ENCODE measurements at regions not wholly inside any gene's neighbourhood (a gene's known extent, or its start where the extent isn't known, plus 50 kb on each side); places are given as distances from the start of the nearest gene placed in this dataset.

- no peak overlapping the region for H3K9ac ChIP-seq (ENCODE audit: low read depth, low read length, poor library complexity, severe bottlenecking)
- no peaks in the 10 kb centered on the region for H3K4me1 ChIP-seq (ENCODE audit: insufficient read depth, low read length, poor library complexity, severe bottlenecking)
- no peaks in the 10 kb centered on the region for H3F3A ChIP-seq (ENCODE audit: low read depth)
- H3K27me3 ChIP-seq (ENCODE audit: insufficient read depth, low read length, poor library complexity, severe bottlenecking), result no peaks in the 10 kb centered on the region
- H4K20me1 ChIP-seq (ENCODE audit: insufficient read depth, low read length, poor library complexity, severe bottlenecking), result no peaks in the 10 kb centered on the region
- no peak overlapping the region for H3K4me3 ChIP-seq (ENCODE audit: low read length, poor library complexity, severe bottlenecking)
- TF ChIP-seq CTCF (conservative IDR thresholded peaks at IDR 0.05; ENCODE audit: low read length) (no peak), EZH2phosphoT487 (IDR thresholded peaks at IDR 0.05; ENCODE audit: borderline replicate concordance) (no peak)
- no peaks in the 10 kb centered on the region for H3K9me3 ChIP-seq (ENCODE audit: insufficient read depth, low read depth, low read length)
- H3K36me3 ChIP-seq (ENCODE audit: insufficient read depth, low read length), result no peaks in the 10 kb centered on the region
- H3K79me2 ChIP-seq (ENCODE audit: insufficient read depth, low read length), result no peaks in the 10 kb centered on the region
- H2AFZ ChIP-seq (ENCODE audit: low read length), result no peak overlapping the region
- no peaks in the 10 kb centered on the region for H3K9me2 ChIP-seq (replicated peaks; ENCODE audit: low read depth, low read length)
- H3K4me2 ChIP-seq (ENCODE audit: low read depth, low read length, poor library complexity, severe bottlenecking), result no peak overlapping the region
Measured at GRCh38 chr13:62611343-62611742, 1195.7 kb upstream of the PCDH20 start.

- Histone ChIP-seq H3K27me3 (ENCODE audit: insufficient read depth, low read length, poor library complexity, severe bottlenecking) (no peaks in the 10 kb centered on the region), H4K20me1 (ENCODE audit: insufficient read depth, low read length, poor library complexity, severe bottlenecking) (no peaks in the 10 kb centered on the region), H3K79me2 (ENCODE audit: insufficient read depth, low read length) (no peaks in the 10 kb centered on the region), H3K4me2 (ENCODE audit: low read depth, low read length, poor library complexity, severe bottlenecking) (no peak overlapping the region), H3K4me1 (ENCODE audit: insufficient read depth, low read length, poor library complexity, severe bottlenecking) (no peaks in the 10 kb centered on the region), H2AFZ (ENCODE audit: low read length) (no peak overlapping the region), H3F3A (ENCODE audit: low read depth) (no peaks in the 10 kb centered on the region), H3K4me3 (ENCODE audit: low read length, poor library complexity, severe bottlenecking) (no peak overlapping the region), H3K9me3 (ENCODE audit: insufficient read depth, low read depth, low read length) (no peaks in the 10 kb centered on the region), H3K9me2 (replicated peaks; ENCODE audit: low read depth, low read length) (no peaks in the 10 kb centered on the region), H3K9ac (ENCODE audit: low read depth, low read length, poor library complexity, severe bottlenecking) (no peak overlapping the region), H3K36me3 (ENCODE audit: insufficient read depth, low read length) (no peaks in the 10 kb centered on the region)
- TF ChIP-seq EZH2phosphoT487 (IDR thresholded peaks at IDR 0.05; ENCODE audit: borderline replicate concordance), result no peak
- no peak for TF ChIP-seq CTCF (conservative IDR thresholded peaks at IDR 0.05; ENCODE audit: low read length)
Measured at GRCh38 chr13:62598708-62599107, 1183.1 kb upstream of the PCDH20 start.

GRCh38 chr13:62595976-62596375, 1180.3 kb upstream of the PCDH20 start:
- H3F3A ChIP-seq (ENCODE audit: low read depth), result no peaks in the 10 kb centered on the region
- no peaks in the 10 kb centered on the region; the same call in 1 of the 2 replicates for H3K9me2 ChIP-seq (replicated peaks; ENCODE audit: low read depth, low read length)
- H3K9ac ChIP-seq (ENCODE audit: low read depth, low read length, poor library complexity, severe bottlenecking), result no peak overlapping the region
- no peaks in the 10 kb centered on the region for H3K79me2 ChIP-seq (ENCODE audit: insufficient read depth, low read length)
- no peaks in the 10 kb centered on the region for H4K20me1 ChIP-seq (ENCODE audit: insufficient read depth, low read length, poor library complexity, severe bottlenecking)
- H3K4me1 ChIP-seq (ENCODE audit: insufficient read depth, low read length, poor library complexity, severe bottlenecking), result no peaks in the 10 kb centered on the region
- H3K4me2 ChIP-seq (ENCODE audit: low read depth, low read length, poor library complexity, severe bottlenecking), result no peak overlapping the region
- H3K9me3 ChIP-seq (ENCODE audit: insufficient read depth, low read depth, low read length), result no peaks in the 10 kb centered on the region
- H3K36me3 ChIP-seq (ENCODE audit: insufficient read depth, low read length), result no peaks in the 10 kb centered on the region
- H2AFZ ChIP-seq (ENCODE audit: low read length), result no peak overlapping the region
- TF ChIP-seq CTCF (conservative IDR thresholded peaks at IDR 0.05; ENCODE audit: low read length) (no peak), EZH2phosphoT487 (IDR thresholded peaks at IDR 0.05; ENCODE audit: borderline replicate concordance) (no peak)
- H3K4me3 ChIP-seq (ENCODE audit: low read length, poor library complexity, severe bottlenecking), result no peak overlapping the region
- H3K27me3 ChIP-seq (ENCODE audit: insufficient read depth, low read length, poor library complexity, severe bottlenecking), result no peaks in the 10 kb centered on the region

Data from Loucy (cell line).